LNCAP (cell line): ENCODE measurements at regions not wholly inside any gene's neighbourhood (a gene's known extent, or its start where the extent isn't known, plus 50 kb on each side); places are given as distances from the start of the nearest gene placed in this dataset.

Experiments used
- CTCF ChIP-seq: fragments of 450-650 bp; IDR thresholded peaks from 2 replicates; pipeline ENCODE4 v1.5.1; 2017; ENCODE audit warnings: mild to moderate bottlenecking

- no peak for TF ChIP-seq CTCF
Observed at GRCh38 chr7:25486656-25487055, 258.4 kb upstream of the NPVF start.

- TF ChIP-seq CTCF = no peak
Observed at GRCh38 chr7:25493805-25494366, 265.6 kb upstream of the NPVF start.

- no peak for TF ChIP-seq CTCF
Observed at GRCh38 chr7:25494896-25495295, 266.6 kb upstream of the NPVF start.

- no peak for TF ChIP-seq CTCF
Observed at GRCh38 chr7:25495342-25496250, 267.3 kb upstream of the NPVF start.

GRCh38 chr7:25496476-25497368 lies 268.4 kb upstream of the NPVF start:
- no peak for TF ChIP-seq CTCF

GRCh38 chr7:25500393-25500921 lies 272.2 kb upstream of the NPVF start:
- no peak for TF ChIP-seq CTCF

GRCh38 chr7:25503306-25503705 lies 275.0 kb upstream of the NPVF start:
- no peak for TF ChIP-seq CTCF
